ENCODE measurements at regions not wholly inside any gene's neighbourhood (a gene's known extent, or its start where the extent isn't known, plus 50 kb on each side); places are given as distances from the start of the nearest gene placed in this dataset.

GRCh38 chr20:51284176-51284575 is 258.3 kb downstream of the NFATC2 start:
- TF ChIP-seq POLR2A (IDR thresholded peaks at IDR 0.05; ENCODE audit: low read depth, low read length) (no peak), POLR2AphosphoS5 (IDR thresholded peaks at IDR 0.05; ENCODE audit: low read depth, low read length) (no peak), TAF1 (IDR thresholded peaks at IDR 0.05; ENCODE audit: borderline replicate concordance, low read depth, low read length) (no peak)
